Dendritic cell treated with granulocyte-macrophage colony-stimulating factor and Interleukin-4, amounts not matched to agents 40 ng/mL and 50 ng/mL, for 4 days (primary cell): ENCODE measurements at regions not wholly inside any gene's neighbourhood (a gene's known extent, or its start where the extent isn't known, plus 50 kb on each side); places are given as distances from the start of the nearest gene placed in this dataset.

Source experiments
- H3K27ac Mint-ChIP-seq: one replicate; pipeline ENCODE4 v1.8.0; 2022; ENCODE audit warnings: mild to moderate bottlenecking, mixed read lengths
- H3K27me3 Mint-ChIP-seq: one replicate; pipeline ENCODE4 v1.8.0; 2022; ENCODE audit warnings: mild to moderate bottlenecking, mixed read lengths
- H3K36me3 Mint-ChIP-seq: one replicate; pipeline ENCODE4 v1.8.0; 2022; ENCODE audit warnings: low read depth, mixed read lengths
- H3K4me1 Mint-ChIP-seq: one replicate; pipeline ENCODE4 v1.8.0; 2022; ENCODE audit warnings: low read depth, mixed read lengths
- H3K4me3 Mint-ChIP-seq: one replicate; pipeline ENCODE4 v1.8.0; 2022; ENCODE audit warnings: mild to moderate bottlenecking, moderate library complexity, mixed read lengths
- H3K9me3 Mint-ChIP-seq: one replicate; pipeline ENCODE4 v1.8.0; 2022; ENCODE audit warnings: mixed read lengths
- intact Hi-C: fragments of 100-400 bp; cut with micrococcal nuclease; formaldehyde crosslinking; loops from one replicate; pipeline ENCODE4 v1.15.0; 2022

DNA sequence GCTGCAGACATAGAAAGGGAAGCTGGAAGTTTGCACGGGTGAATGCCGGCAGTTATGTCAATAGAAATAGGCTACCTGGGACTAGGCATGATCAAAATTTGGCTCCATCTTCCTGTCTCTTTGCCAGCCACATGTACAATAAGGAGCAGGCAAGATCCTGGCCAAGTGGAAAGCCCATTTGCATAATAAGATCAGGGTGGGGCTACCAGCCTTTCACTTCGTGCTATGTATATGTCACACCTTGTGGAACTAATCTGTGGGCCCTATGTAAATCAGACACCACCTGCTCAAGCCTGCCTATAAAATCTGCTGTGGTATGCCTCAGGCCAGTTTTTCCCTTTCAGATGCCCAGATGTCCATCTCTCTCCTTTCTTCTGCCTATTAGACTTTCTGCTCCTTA, 79.3 kb upstream of the DRD2 start:
- H3K9me3 Mint-ChIP-seq: no peaks in the 10 kb centered on the region
- H3K27ac Mint-ChIP-seq: no peak overlapping the region
- H3K36me3 Mint-ChIP-seq: no peaks in the 10 kb centered on the region
- intact Hi-C loops: no loop called here
- H3K4me3 Mint-ChIP-seq: no peak overlapping the region
- peaks cover 17% of the 10 kb centered on the region for H3K4me1 Mint-ChIP-seq
- H3K27me3 Mint-ChIP-seq: peaks cover 3% of the 10 kb centered on the region

DNA sequence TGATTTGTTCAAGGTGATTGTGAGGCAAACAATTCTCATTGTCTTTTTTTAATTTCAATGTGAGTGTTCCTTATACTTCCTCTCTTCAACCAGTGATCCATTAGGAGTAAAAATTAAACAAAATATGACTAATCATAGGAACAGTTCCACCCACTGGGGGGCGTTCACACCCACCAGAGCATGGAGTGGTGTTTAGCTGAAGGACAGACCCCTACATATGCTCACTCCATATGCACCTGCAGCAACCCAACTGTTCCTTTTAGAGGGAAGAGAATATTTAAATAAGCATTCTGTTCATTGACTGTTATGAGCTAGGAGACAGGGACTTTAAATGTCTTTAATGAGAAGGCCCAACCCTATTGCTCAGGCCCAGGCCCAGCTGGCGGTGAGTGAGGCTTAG, 78.7 kb upstream of the DRD2 start:
- H3K36me3 Mint-ChIP-seq: no peaks in the 10 kb centered on the region
- no peak overlapping the region for H3K27ac Mint-ChIP-seq
- intact Hi-C loops: no loop called here
- no peaks in the 10 kb centered on the region for H3K9me3 Mint-ChIP-seq
- no peak overlapping the region for H3K4me3 Mint-ChIP-seq
- H3K4me1 Mint-ChIP-seq: peaks cover 18% of the 10 kb centered on the region
- peaks cover 3% of the 10 kb centered on the region for H3K27me3 Mint-ChIP-seq

DNA sequence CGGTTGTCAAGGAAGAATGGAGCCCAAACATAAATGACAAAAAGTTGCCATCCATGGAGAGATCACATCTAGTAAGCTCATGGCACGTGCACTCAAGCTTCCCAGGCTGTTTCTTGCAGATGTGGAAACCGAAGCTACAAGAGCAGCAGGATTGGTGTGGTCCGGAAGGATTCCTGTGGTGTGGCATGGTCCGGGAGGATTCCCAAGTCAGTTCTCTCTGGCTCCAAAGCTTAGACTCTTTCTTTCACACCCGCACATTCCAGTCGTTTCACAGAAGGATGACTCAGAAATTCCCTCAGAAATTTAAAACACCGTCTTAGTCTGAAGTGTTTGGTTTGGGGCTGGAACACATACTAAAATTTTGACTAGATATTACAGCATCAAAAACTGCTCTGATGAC, 78.0 kb upstream of the DRD2 start:
- no peak overlapping the region for H3K27ac Mint-ChIP-seq
- intact Hi-C loops: no loop called here
- peaks cover 3% of the 10 kb centered on the region for H3K27me3 Mint-ChIP-seq
- H3K4me1 Mint-ChIP-seq: peaks cover 18% of the 10 kb centered on the region
- H3K36me3 Mint-ChIP-seq: no peaks in the 10 kb centered on the region
- H3K9me3 Mint-ChIP-seq: no peaks in the 10 kb centered on the region
- no peak overlapping the region for H3K4me3 Mint-ChIP-seq

DNA sequence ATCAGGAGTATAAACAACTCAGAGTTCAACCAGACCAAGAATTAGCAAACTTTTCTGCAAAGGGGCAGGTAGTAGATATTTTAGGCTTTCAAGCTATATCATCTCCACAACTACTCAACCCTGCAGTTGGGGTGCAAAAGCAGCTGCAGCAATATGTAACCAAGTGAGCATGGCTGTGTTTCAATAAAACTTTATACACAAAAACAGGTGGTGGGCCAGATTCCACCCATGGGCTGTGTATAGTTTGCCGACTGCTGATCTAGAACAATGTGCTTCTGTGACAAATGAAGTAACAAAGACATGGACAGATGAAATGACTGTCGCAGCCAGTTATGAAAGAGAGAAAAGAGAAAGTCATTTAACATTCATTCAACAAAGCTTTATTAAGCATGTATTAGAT, 77.1 kb upstream of the DRD2 start:
- intact Hi-C loops: no loop called here
- Mint-ChIP-seq H3K9me3 (no peaks in the 10 kb centered on the region), H3K4me3 (no peak overlapping the region), H3K4me1 (peaks cover 18% of the 10 kb centered on the region), H3K27me3 (peaks cover 8% of the 10 kb centered on the region), H3K36me3 (no peaks in the 10 kb centered on the region), H3K27ac (no peak overlapping the region)

DNA sequence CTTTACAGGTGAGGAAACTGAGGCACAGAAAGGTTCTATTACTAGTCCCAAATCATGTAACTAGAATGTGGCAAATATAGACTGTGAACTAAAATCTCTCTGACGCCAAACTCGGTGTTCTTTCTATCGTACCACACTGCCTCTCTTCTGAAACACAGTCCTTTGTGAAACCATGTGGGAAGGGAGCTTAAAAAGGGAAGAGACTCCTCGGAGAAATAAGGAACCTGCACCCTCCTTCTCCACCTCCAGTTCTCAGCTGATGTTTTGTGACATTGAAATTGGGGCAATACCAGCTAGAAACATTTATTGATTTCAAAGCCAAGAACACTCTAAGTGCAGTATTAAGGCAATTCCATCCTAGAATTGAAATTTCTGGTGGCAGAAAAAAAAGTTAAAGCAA, 76.4 kb upstream of the DRD2 start:
- Mint-ChIP-seq H3K4me3 (no peak overlapping the region), H3K4me1 (peaks cover 18% of the 10 kb centered on the region), H3K9me3 (no peaks in the 10 kb centered on the region), H3K27ac (no peak overlapping the region), H3K27me3 (peaks cover 8% of the 10 kb centered on the region), H3K36me3 (no peaks in the 10 kb centered on the region)
- intact Hi-C loops: no loop called here

DNA sequence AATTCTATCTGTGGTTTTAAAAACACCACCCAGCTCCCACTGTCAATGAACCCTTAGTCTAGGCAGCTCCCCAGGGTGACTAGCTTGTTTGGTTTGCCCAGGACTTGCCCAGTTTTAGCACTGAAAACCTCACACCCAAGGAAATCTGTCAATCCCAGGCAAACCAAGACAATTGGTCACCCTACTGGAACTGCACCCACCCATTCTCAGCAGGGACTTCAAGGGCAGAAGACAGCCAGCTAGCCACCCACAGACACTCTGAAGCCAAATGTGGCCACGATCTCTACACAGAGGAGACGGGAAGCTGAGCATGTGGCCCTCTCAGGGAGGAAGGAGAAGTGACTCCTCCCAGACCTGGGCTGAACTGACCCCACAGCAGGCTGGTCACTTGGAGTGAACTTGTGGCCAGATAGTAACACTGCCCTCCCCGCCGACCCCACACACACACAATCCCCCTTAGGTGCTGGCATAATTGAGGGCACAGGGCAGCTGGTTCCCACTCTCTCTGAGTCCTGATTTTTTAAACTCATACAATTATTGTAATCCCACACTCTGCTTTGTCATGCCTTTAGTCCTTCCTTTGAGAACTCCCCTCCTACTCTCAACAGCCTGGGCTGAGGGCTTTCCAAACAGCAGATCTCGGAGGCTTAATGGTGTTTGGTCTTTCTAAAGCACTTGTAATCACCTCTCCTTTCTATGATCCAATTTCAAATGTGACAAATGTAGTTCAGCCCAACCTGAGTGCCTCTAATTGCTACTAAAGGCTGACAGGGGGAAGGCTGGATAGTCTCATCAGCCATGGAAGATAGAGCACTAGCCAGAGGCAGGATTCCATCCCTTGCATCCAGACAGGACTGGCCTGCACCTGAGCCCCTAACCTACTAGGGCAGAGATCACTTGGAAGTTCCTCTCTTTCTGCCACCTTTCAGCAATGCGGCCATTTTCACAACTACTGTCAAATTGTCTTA, 74.7 kb upstream of the DRD2 start:
- no peak overlapping the region for H3K4me3 Mint-ChIP-seq
- H3K27me3 Mint-ChIP-seq: peaks cover 10% of the 10 kb centered on the region
- no peaks in the 10 kb centered on the region for H3K36me3 Mint-ChIP-seq
- intact Hi-C loops: no loop called here
- peaks cover 18% of the 10 kb centered on the region for H3K4me1 Mint-ChIP-seq
- no peaks in the 10 kb centered on the region for H3K9me3 Mint-ChIP-seq
- H3K27ac Mint-ChIP-seq: peak overlapping the region; percentile 12

DNA sequence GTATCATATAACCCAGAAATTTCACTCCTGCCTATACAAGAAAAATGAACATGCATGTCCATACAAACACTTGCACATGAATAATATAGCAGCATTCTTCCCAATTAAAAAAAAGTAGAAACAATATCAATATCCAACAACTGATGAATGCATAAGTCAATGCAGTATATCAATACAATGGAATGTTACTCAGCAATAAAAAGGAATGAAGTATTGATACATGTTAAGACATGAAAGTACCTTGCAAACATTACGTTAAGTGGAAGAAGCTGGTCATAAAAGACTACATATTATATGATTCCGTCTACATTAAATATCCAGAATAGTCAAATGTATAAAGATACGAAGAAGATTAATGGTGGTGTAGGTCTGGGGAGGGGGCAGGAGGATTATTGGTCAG, 73.9 kb upstream of the DRD2 start:
- Mint-ChIP-seq H3K27ac (no peak overlapping the region), H3K9me3 (no peaks in the 10 kb centered on the region), H3K36me3 (no peaks in the 10 kb centered on the region), H3K4me1 (peaks cover 18% of the 10 kb centered on the region), H3K4me3 (no peak overlapping the region), H3K27me3 (peaks cover 10% of the 10 kb centered on the region)
- intact Hi-C loops: no loop called here

DNA sequence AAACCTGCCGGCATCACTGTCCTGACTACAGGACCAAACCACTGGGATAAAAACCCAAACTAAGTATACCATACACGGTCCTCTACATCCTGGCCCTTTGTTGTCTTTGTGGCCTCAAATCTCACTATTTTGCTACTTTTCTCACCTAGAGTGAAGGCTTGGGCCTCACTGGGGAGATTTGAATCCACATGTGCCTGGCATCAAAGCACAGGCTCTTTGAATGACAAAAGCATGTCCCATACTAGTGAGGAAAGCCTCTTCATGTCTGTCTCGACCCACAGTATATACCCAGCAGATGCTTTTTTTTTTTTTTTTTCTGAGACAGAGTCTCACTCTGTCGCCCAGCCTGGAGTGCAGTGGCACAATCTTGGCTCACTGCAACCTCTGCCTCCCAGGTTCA, 72.5 kb upstream of the DRD2 start:
- intact Hi-C loops: no loop called here
- H3K36me3 Mint-ChIP-seq: no peaks in the 10 kb centered on the region
- no peak overlapping the region for H3K4me3 Mint-ChIP-seq
- no peak overlapping the region for H3K27ac Mint-ChIP-seq
- peaks cover 10% of the 10 kb centered on the region for H3K27me3 Mint-ChIP-seq
- peaks cover 18% of the 10 kb centered on the region for H3K4me1 Mint-ChIP-seq
- H3K9me3 Mint-ChIP-seq: no peaks in the 10 kb centered on the region

DNA sequence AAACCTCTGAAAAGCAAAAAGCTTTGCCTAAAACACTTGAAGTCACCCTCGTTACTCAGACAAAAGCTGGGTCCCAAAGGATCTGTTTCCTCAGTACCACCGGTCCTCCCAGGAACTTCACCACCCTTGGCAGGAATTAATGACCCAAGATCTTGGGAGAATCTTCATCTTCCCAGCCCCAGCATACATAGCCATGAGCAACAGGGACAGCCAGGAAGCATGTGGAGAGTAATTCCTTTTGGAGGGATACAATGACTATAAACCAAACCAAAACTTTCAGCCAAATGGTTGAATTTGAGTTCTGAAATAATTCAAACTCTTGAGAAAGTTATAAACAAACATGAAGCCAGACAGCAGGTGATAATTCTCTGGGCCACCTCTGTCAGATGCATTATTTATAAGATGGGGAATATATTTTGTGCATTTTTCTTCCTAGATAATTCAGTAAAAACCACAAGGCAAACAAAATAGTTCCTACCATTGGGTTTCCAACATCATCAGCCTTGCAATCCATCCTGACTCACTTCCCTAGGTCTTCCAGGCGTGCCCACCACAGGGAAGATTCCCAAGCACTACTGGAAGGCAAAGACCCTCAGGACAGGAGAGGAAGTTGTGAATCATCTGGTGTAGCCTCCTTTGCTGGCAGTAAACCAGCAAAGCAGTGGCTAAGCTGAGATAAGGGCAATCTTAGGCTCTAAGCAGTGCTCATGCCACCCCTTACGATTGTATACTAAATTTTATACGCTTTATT, 71.7 kb upstream of the DRD2 start:
- intact Hi-C loops: no loop called here
- Mint-ChIP-seq H3K27me3 (peaks cover 13% of the 10 kb centered on the region), H3K4me3 (no peak overlapping the region), H3K9me3 (no peaks in the 10 kb centered on the region), H3K27ac (no peak overlapping the region), H3K36me3 (no peaks in the 10 kb centered on the region), H3K4me1 (peaks cover 18% of the 10 kb centered on the region)

DNA sequence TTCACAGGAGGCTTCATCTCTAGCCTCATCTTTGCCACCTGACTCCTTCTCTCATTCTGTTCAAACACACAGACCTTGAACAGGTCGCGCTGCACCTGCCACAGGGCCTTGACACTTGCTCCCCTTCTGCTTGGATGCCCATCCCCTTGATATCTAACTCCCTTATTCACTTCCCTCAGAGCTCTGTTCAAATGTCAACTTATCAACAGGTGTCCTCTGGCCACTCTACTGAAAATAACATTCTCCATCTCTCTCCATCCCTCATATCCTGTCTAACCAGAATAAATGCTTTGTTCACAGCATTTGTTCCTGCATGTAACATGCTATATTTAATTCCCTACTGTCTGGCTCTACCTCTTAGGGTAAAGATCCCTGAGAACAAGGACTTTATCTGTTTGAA, 67.2 kb upstream of the DRD2 start:
- no peak overlapping the region for H3K4me3 Mint-ChIP-seq
- H3K36me3 Mint-ChIP-seq: no peaks in the 10 kb centered on the region
- H3K9me3 Mint-ChIP-seq: no peaks in the 10 kb centered on the region
- H3K4me1 Mint-ChIP-seq: no peaks in the 10 kb centered on the region
- intact Hi-C loops: no loop called here
- H3K27me3 Mint-ChIP-seq: peaks cover 6% of the 10 kb centered on the region
- no peak overlapping the region for H3K27ac Mint-ChIP-seq

DNA sequence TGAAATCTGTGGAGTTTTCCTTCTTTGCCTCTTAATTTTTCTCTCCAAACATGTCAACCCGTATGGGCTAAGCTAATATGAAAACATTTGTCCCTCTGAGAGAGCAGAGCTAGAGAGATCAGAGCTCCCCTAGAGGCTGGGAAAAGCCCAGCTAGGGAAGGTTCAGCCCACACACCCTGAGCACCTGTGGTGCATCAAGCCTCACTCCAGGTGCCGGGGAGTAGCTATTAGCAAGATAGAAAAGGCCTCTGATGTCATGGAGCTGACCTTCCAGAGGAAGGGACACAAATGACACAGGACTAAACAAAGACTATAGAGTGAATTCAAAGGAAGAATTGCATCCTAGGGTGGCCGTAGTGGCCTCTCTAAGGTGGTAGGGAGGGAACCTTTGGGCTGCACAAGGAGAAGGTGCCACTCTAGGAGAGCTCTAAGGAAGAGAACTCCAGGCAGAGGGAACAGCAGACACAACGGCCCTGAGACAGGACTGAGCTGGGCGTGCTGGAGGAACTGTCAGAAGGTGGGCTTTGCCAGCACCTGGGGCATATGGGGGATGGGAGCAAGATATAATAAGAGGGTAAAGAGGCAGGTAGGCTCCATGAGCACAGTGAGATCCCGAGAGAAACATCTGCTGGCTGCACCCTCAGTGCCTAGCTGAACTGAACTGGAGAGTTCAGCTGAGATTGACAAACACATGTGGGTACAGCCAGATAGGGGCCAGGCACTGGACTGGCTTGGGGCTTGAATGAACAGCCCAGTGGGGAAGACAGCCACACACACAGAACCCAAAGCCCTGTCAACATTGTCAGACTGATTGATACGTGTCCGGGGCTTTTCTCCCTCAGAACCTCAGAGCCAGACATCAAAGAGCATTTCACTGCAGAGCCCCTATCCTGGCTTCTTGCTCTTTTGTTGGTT, 65.5 kb upstream of the DRD2 start:
- no peak overlapping the region for H3K4me3 Mint-ChIP-seq
- intact Hi-C loops: no loop called here
- H3K27ac Mint-ChIP-seq: no peak overlapping the region
- H3K36me3 Mint-ChIP-seq: no peaks in the 10 kb centered on the region
- H3K4me1 Mint-ChIP-seq: no peaks in the 10 kb centered on the region
- H3K9me3 Mint-ChIP-seq: no peaks in the 10 kb centered on the region
- peaks cover 5% of the 10 kb centered on the region for H3K27me3 Mint-ChIP-seq

DNA sequence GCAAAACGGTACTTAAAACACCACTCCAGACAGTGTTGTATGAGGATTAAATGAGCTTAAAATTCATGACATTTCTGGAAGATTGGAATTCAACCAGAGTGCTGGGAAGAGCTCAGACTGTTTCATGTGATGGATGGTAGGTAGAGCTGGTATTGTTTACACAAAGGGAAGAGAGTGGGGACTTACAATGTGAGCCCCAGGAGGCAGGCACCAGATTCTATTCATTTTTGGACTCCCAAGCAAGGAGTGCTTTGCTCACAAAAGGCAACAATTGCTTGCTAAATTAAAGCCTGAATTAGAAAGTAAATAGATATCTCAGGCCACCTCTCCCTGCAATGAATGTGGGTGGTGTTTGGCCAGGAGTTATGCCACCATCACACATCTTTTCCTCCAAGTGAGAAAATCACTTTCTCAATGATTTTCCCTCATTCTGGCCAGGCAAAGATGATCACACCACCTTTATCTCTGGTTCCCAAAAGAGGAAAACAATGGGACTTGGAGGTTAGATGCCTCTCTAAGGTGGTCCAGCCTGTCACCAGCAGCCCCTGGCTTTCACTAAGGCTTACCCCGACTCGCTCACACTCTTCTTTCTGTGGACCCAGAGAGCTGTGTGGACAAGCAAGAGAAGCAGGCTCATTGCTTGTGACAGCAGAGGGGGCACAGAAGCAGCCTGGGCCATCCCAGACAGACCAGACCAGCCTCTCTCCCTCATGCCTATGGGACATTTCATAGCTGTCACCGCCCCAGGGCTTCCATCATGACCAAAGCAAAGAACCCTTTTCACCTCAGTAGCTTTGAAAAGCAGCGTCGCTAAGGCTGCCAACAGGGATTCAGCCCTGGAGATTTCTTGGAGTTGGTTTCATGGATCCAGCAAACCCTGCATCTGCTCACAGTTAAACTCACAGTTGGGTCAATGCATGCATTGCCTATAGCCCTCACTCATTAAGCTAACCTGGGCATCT, 63.5 kb upstream of the DRD2 start:
- no peaks in the 10 kb centered on the region for H3K36me3 Mint-ChIP-seq
- no peaks in the 10 kb centered on the region for H3K9me3 Mint-ChIP-seq
- no peaks in the 10 kb centered on the region for H3K4me1 Mint-ChIP-seq
- H3K27me3 Mint-ChIP-seq: peaks cover 3% of the 10 kb centered on the region
- no peak overlapping the region for H3K27ac Mint-ChIP-seq
- intact Hi-C loops: no loop called here
- no peak overlapping the region for H3K4me3 Mint-ChIP-seq

DNA sequence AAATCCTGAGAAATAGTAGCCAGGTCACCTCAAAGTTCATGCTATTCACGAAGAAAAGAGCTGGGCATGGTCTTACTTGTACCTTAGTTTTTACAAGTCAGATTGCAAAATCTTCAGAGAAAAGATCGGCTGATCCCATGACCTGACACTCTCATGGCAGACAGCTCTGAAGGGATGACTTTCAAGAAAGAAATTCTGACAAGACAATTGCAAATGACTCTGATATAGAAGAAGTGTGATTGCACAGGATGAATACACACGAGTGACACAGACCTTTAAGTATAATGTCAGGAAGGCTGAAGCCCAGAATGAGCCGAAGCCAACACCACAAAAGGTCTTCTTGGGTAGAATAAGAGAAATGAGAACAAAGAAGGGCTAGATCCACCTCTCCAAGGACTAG, 59.4 kb upstream of the DRD2 start:
- no peak overlapping the region for H3K27ac Mint-ChIP-seq
- peaks cover 8% of the 10 kb centered on the region for H3K27me3 Mint-ChIP-seq

More for the DNA sequence above, 59.4 kb upstream of the DRD2 start:
- Mint-ChIP-seq H3K9me3 (no peaks in the 10 kb centered on the region), H3K36me3 (no peaks in the 10 kb centered on the region), H3K4me3 (no peak overlapping the region), H3K4me1 (no peaks in the 10 kb centered on the region)
- intact Hi-C loops: loop anchor here (5.0 kb wide), 1 partner anchor 957 kb away; no protein-coding TSS in a partner anchor
